Kidney tubule cell (primary cell): ENCODE measurements at regions not wholly inside any gene's neighbourhood (a gene's known extent, or its start where the extent isn't known, plus 50 kb on each side); places are given as distances from the start of the nearest gene placed in this dataset.
"Not testable (repeated sequence)": the region's sequence is repeated elsewhere in the genome, so short reads cannot be mapped to it uniquely, and the experiment has no call there.

Experiments
- DNase-seq: peaks from one replicate; pipeline ENCODE4 v3.0.0-alpha.2; 2018; ENCODE audit warnings: low spot score

- DNase-seq, result no peak
These were observed 512.7 kb upstream of the ADGRL4 start for GRCh38 chr1:79519084-79519760.

GRCh38 chr1:79517470-79518224 lies 511.1 kb upstream of the ADGRL4 start:
- no peak for DNase-seq

- DNase-seq, result no peak
These were observed 501.2 kb upstream of the ADGRL4 start for GRCh38 chr1:79507770-79508169.

- DNase-seq, result no peak
These were observed 494.6 kb upstream of the ADGRL4 start for GRCh38 chr1:79501153-79501552.

- no peak for DNase-seq
These were observed 493.0 kb upstream of the ADGRL4 start for GRCh38 chr1:79499541-79499940.

- DNase-seq, result peak; percentile 49
These were observed 490.8 kb upstream of the ADGRL4 start for GRCh38 chr1:79497193-79497773.

- no peak for DNase-seq
These were observed 489.6 kb upstream of the ADGRL4 start for GRCh38 chr1:79496129-79496528.

- DNase-seq, result not testable (repeated sequence)
These were observed 487.2 kb upstream of the ADGRL4 start for GRCh38 chr1:79493702-79494101.

GRCh38 chr1:79488572-79489121 lies 482.1 kb upstream of the ADGRL4 start:
- not testable (repeated sequence) for DNase-seq

- DNase-seq, result no peak
These were observed 472.3 kb upstream of the ADGRL4 start for GRCh38 chr1:79478728-79479373.

- no peak for DNase-seq
These were observed 471.6 kb upstream of the ADGRL4 start for GRCh38 chr1:79478160-79478559.

- no peak for DNase-seq
These were observed 465.6 kb upstream of the ADGRL4 start for GRCh38 chr1:79472067-79472656.

GRCh38 chr1:79469139-79469538 lies 462.6 kb upstream of the ADGRL4 start:
- DNase-seq, result no peak

- no peak for DNase-seq
These were observed 454.4 kb upstream of the ADGRL4 start for GRCh38 chr1:79460773-79461436.

- DNase-seq, result no peak
These were observed 451.2 kb upstream of the ADGRL4 start for GRCh38 chr1:79457562-79458224.

GRCh38 chr1:79448426-79448825 lies 441.9 kb upstream of the ADGRL4 start:
- no peak for DNase-seq

- DNase-seq, result no peak
These were observed 434.7 kb upstream of the ADGRL4 start for GRCh38 chr1:79441238-79441637.

- DNase-seq, result no peak
These were observed 431.0 kb upstream of the ADGRL4 start for GRCh38 chr1:79437540-79437939.

GRCh38 chr1:79431340-79431739 lies 424.8 kb upstream of the ADGRL4 start:
- peak; percentile 6 for DNase-seq

GRCh38 chr1:79430437-79430836 lies 423.9 kb upstream of the ADGRL4 start:
- DNase-seq, result no peak

GRCh38 chr1:79422726-79423125 lies 416.2 kb upstream of the ADGRL4 start:
- no peak for DNase-seq
